ENCODE measurements at regions not wholly inside any gene's neighbourhood (a gene's known extent, or its start where the extent isn't known, plus 50 kb on each side); places are given as distances from the start of the nearest gene placed in this dataset.

GRCh38 chr7:26489391-26489790 lies 197.7 kb downstream of the SNX10 start:
- Histone ChIP-seq H3K4me3 (no peak overlapping the region), H3K36me3 (replicated peaks; ENCODE audit: insufficient read depth, low read depth) (no peaks in the 10 kb centered on the region), H3K27ac (no peak overlapping the region), H3K27me3 (no peaks in the 10 kb centered on the region), H4K20me1 (ENCODE audit: insufficient read depth, poor library complexity, severe bottlenecking) (no peaks in the 10 kb centered on the region), H2AFZ (no peak overlapping the region), H3K4me1 (ENCODE audit: insufficient read depth) (peaks cover 17% of the 10 kb centered on the region), H3K9me2 (replicated peaks; ENCODE audit: insufficient read depth) (no peaks in the 10 kb centered on the region), H3K79me2 (no peaks in the 10 kb centered on the region), H3K9me3 (ENCODE audit: low read depth) (no peaks in the 10 kb centered on the region), H3K4me2 (no peak overlapping the region)
- no peak for TF ChIP-seq EZH2phosphoT487 (IDR thresholded peaks at IDR 0.05; ENCODE audit: low read depth, severe bottlenecking, unreplicated experiment)
- WGBS (ENCODE audit: low lambda C conversion rate, missing lambda C conversion rate) = 69% methylated on average over 1 of the region's 1 CpG
- no peak for DNase-seq (ENCODE audit: low spot score)

GRCh38 chr7:26489906-26490639 lies 198.4 kb downstream of the SNX10 start:
- Histone ChIP-seq H3K4me2 (no peak overlapping the region), H3K4me1 (ENCODE audit: insufficient read depth) (peaks cover 17% of the 10 kb centered on the region), H4K20me1 (ENCODE audit: insufficient read depth, poor library complexity, severe bottlenecking) (no peaks in the 10 kb centered on the region), H3K79me2 (no peaks in the 10 kb centered on the region), H3K4me3 (no peak overlapping the region), H3K27me3 (no peaks in the 10 kb centered on the region), H2AFZ (no peak overlapping the region), H3K27ac (no peak overlapping the region), H3K9me2 (replicated peaks; ENCODE audit: insufficient read depth) (no peaks in the 10 kb centered on the region), H3K9me3 (ENCODE audit: low read depth) (no peaks in the 10 kb centered on the region), H3K36me3 (replicated peaks; ENCODE audit: insufficient read depth, low read depth) (no peaks in the 10 kb centered on the region)
- 92% methylated on average over 7 of the region's 7 CpGs for WGBS (ENCODE audit: low lambda C conversion rate, missing lambda C conversion rate)
- no peak for DNase-seq (ENCODE audit: low spot score)
- TF ChIP-seq CTCF (IDR thresholded peaks at IDR 0.05; ENCODE audit: poor library complexity) (no peak), EZH2 (IDR thresholded peaks at IDR 0.05; ENCODE audit: borderline replicate concordance) (no peak), EZH2phosphoT487 (IDR thresholded peaks at IDR 0.05; ENCODE audit: low read depth, severe bottlenecking, unreplicated experiment) (no peak)

- no peak for TF ChIP-seq EZH2 (IDR thresholded peaks at IDR 0.05; ENCODE audit: borderline replicate concordance)
- no peak for TF ChIP-seq CTCF (IDR thresholded peaks at IDR 0.05; ENCODE audit: poor library complexity)
- TF ChIP-seq EZH2phosphoT487 (IDR thresholded peaks at IDR 0.05; ENCODE audit: low read depth, severe bottlenecking, unreplicated experiment) = no peak
- H3K4me3 ChIP-seq = no peak overlapping the region
- H4K20me1 ChIP-seq (ENCODE audit: insufficient read depth, poor library complexity, severe bottlenecking) = no peaks in the 10 kb centered on the region
- H3K27me3 ChIP-seq = no peaks in the 10 kb centered on the region
- no peak overlapping the region for H3K4me2 ChIP-seq
- H3K9me3 ChIP-seq (ENCODE audit: low read depth) = no peaks in the 10 kb centered on the region
- WGBS (ENCODE audit: low lambda C conversion rate, missing lambda C conversion rate) = 63% methylated on average over 10 of the region's 10 CpGs
- H3K27ac ChIP-seq = peak overlapping the region; percentile 7
- peaks cover 17% of the 10 kb centered on the region for H3K4me1 ChIP-seq (ENCODE audit: insufficient read depth)
- peak; percentile 72 for DNase-seq (ENCODE audit: low spot score)
- no peaks in the 10 kb centered on the region for H3K36me3 ChIP-seq (replicated peaks; ENCODE audit: insufficient read depth, low read depth)
- no peak overlapping the region for H2AFZ ChIP-seq
- H3K79me2 ChIP-seq = no peaks in the 10 kb centered on the region
- no peaks in the 10 kb centered on the region for H3K9me2 ChIP-seq (replicated peaks; ENCODE audit: insufficient read depth)
Measured at GRCh38 chr7:26490640-26491624, 199.3 kb downstream of the SNX10 start.

- H2AFZ ChIP-seq = no peak overlapping the region
- TF ChIP-seq CTCF (IDR thresholded peaks at IDR 0.05; ENCODE audit: poor library complexity) (no peak), EZH2 (IDR thresholded peaks at IDR 0.05; ENCODE audit: borderline replicate concordance) (no peak), EZH2phosphoT487 (IDR thresholded peaks at IDR 0.05; ENCODE audit: low read depth, severe bottlenecking, unreplicated experiment) (no peak)
- no peak overlapping the region for H3K4me3 ChIP-seq
- no peaks in the 10 kb centered on the region for H3K79me2 ChIP-seq
- no peaks in the 10 kb centered on the region for H4K20me1 ChIP-seq (ENCODE audit: insufficient read depth, poor library complexity, severe bottlenecking)
- WGBS (ENCODE audit: low lambda C conversion rate, missing lambda C conversion rate) = 76% methylated on average over 4 of the region's 4 CpGs
- H3K27ac ChIP-seq = no peak overlapping the region
- DNase-seq (ENCODE audit: low spot score) = no peak
- peaks cover 17% of the 10 kb centered on the region for H3K4me1 ChIP-seq (ENCODE audit: insufficient read depth)
- H3K4me2 ChIP-seq = no peak overlapping the region
- H3K9me2 ChIP-seq (replicated peaks; ENCODE audit: insufficient read depth) = no peaks in the 10 kb centered on the region
- no peaks in the 10 kb centered on the region for H3K36me3 ChIP-seq (replicated peaks; ENCODE audit: insufficient read depth, low read depth)
- no peaks in the 10 kb centered on the region for H3K27me3 ChIP-seq
- no peaks in the 10 kb centered on the region for H3K9me3 ChIP-seq (ENCODE audit: low read depth)
Measured at GRCh38 chr7:26492816-26493215, 201.2 kb downstream of the SNX10 start.

All from hepatocyte (in vitro differentiated cells).